ENCODE measurements at regions not wholly inside any gene's neighbourhood (a gene's known extent, or its start where the extent isn't known, plus 50 kb on each side); places are given as distances from the start of the nearest gene placed in this dataset.

- no peak for TF ChIP-seq CTCF (IDR thresholded peaks at IDR 0.05)
- no peak for TF ChIP-seq POLR2A (IDR thresholded peaks at IDR 0.05; ENCODE audit: low read depth)
Observed at GRCh38 chr3:193909387-193909786, 226.6 kb upstream of the HES1 start.
